Keratinocyte (primary cell): ENCODE measurements at regions not wholly inside any gene's neighbourhood (a gene's known extent, or its start where the extent isn't known, plus 50 kb on each side); places are given as distances from the start of the nearest gene placed in this dataset.

Source experiments
- DNase-seq: peaks from one replicate; pipeline ENCODE4 v3.0.0-alpha.2; 2011; ENCODE audit warnings: low read depth, missing footprints, low spot score
- FAIRE-seq: peaks from 2 replicates; lab custom pipeline; 2011; peaks lifted over from hg19 to GRCh38; lab: Jason Lieb, UNC
- H2AFZ ChIP-seq: 2 replicates; pipeline ENCODE4 v1.6.0; 2012; ENCODE audit warnings: low read length, control low read depth, inconsistent platforms; ENCODE audit not compliant: control insufficient read depth
- H3K27ac ChIP-seq: 2 replicates; pipeline ENCODE4 v1.5.1; 2011; ENCODE audit warnings: low read length; ENCODE audit not compliant: control insufficient read depth, insufficient read depth
- H3K27me3 ChIP-seq: 3 replicates; pipeline ENCODE4 v1.6.0; 2011; ENCODE audit warnings: low read length; ENCODE audit not compliant: control insufficient read depth, insufficient read depth; ENCODE audit errors: extremely low read depth
- H3K36me3 ChIP-seq, 2 experiments: 2 replicates in 1 of 2; 3 replicates in 1 of 2; pipeline ENCODE4 v1.5.1; 2011; ENCODE audit warnings: low read length in 2 of 2, mild to moderate bottlenecking in 1 of 2; ENCODE audit not compliant: control insufficient read depth in 2 of 2, insufficient read depth in 2 of 2; ENCODE audit errors: extremely low read depth in 1 of 2
- H3K4me1 ChIP-seq: 3 replicates; pipeline ENCODE4 v1.5.1; 2011; ENCODE audit warnings: low read length; ENCODE audit not compliant: control insufficient read depth, insufficient read depth; ENCODE audit errors: extremely low read depth
- H3K4me2 ChIP-seq: 3 replicates; pipeline ENCODE4 v1.6.0; 2011; ENCODE audit warnings: low read depth, low read length; ENCODE audit not compliant: control insufficient read depth, insufficient read depth; ENCODE audit errors: extremely low read depth
- H3K4me3 ChIP-seq, 3 experiments: fragments of 200-600 bp in 1 of 3; sonication (generic) in 1 of 3; 2 replicates in 2 of 3; 3 replicates in 1 of 3; pipeline ENCODE4 v1.5.1; 2011 to 2016; ENCODE audit warnings: low read length in 3 of 3, mild to moderate bottlenecking in 3 of 3, control low read depth in 2 of 3, inconsistent platforms in 1 of 3, low read depth in 1 of 3, mixed read lengths in 1 of 3, mixed run types in 1 of 3, moderate library complexity in 1 of 3; ENCODE audit not compliant: control insufficient read depth in 2 of 3, insufficient read depth in 2 of 3; ENCODE audit errors: extremely low read depth in 1 of 3
- H3K79me2 ChIP-seq: 2 replicates; pipeline ENCODE4 v1.6.0; 2012; ENCODE audit warnings: low read length; ENCODE audit not compliant: control insufficient read depth, insufficient read depth
- H3K9ac ChIP-seq: 3 replicates; pipeline ENCODE4 v1.6.0; 2011; ENCODE audit warnings: low read length; ENCODE audit not compliant: control insufficient read depth, insufficient read depth; ENCODE audit errors: extremely low read depth
- H3K9me1 ChIP-seq: 3 replicates; pipeline ENCODE4 v1.6.0; 2011; ENCODE audit warnings: low read length; ENCODE audit not compliant: control insufficient read depth, insufficient read depth; ENCODE audit errors: extremely low read depth
- H3K9me3 ChIP-seq: 2 replicates; pipeline ENCODE4 v1.5.1; 2012; ENCODE audit warnings: low read depth, low read length; ENCODE audit not compliant: control insufficient read depth
- H4K20me1 ChIP-seq: 3 replicates; pipeline ENCODE4 v1.6.0; 2011; ENCODE audit warnings: low read length; ENCODE audit not compliant: control insufficient read depth, insufficient read depth; ENCODE audit errors: extremely low read depth
- CTCF ChIP-seq, 3 experiments: IDR thresholded peaks in 1 of 3; conservative IDR thresholded peaks in 1 of 3; optimal IDR thresholded peaks in 1 of 3; 2 replicates in 2 of 3; 3 replicates in 1 of 3; pipeline versions ENCODE3 to v1.5.1; 2011; ENCODE audit warnings: low read length in 3 of 3, mild to moderate bottlenecking in 3 of 3, moderate library complexity in 2 of 3, control low read depth in 1 of 3, inconsistent platforms in 1 of 3; ENCODE audit not compliant: insufficient read depth in 2 of 3; ENCODE audit errors: extremely low read depth in 1 of 3
- EZH2 ChIP-seq: IDR thresholded peaks from one replicate; pipeline ENCODE4 v1.6.1; 2012; ENCODE audit warnings: inconsistent platforms, mild to moderate bottlenecking, low read length, moderate library complexity
- dilution Hi-C: fragments of 300-500 bp; cut with MboI; formaldehyde crosslinking; loops from one replicate; pipeline ENCODE4 v1.7.0; 2020; ENCODE audit warnings: low sequenced_read_pairs; ENCODE audit not compliant: extremely low pct_ligation_motif_present

- Histone ChIP-seq H3K4me2 (no peak overlapping the region), H3K9me1 (no peaks in the 10 kb centered on the region), H3K36me3 (no peaks in the 10 kb centered on the region), H3K4me1 (no peaks in the 10 kb centered on the region), H3K79me2 (no peaks in the 10 kb centered on the region), H3K4me3 (no peak overlapping the region), H3K27ac (no peak overlapping the region), H4K20me1 (no peaks in the 10 kb centered on the region), H3K9me3 (no peaks in the 10 kb centered on the region), H2AFZ (no peak overlapping the region), H3K27me3 (no peaks in the 10 kb centered on the region), H3K9ac (no peak overlapping the region)
- TF ChIP-seq CTCF (optimal IDR thresholded peaks at IDR 0.05 in 1 of 3, IDR thresholded peaks at IDR 0.05 in 1 of 3, conservative IDR thresholded peaks at IDR 0.05 in 1 of 3; ENCODE audit: extremely low read depth in 1 of 3, insufficient read depth in 2 of 3, low read length in 3 of 3) (no peak), EZH2 (no peak)
- FAIRE-seq (no peak), DNase-seq (no peak)
- dilution Hi-C loops, result no loop called here
Observed at GRCh38 chr21:16606271-16606670, 876.5 kb downstream of the USP25 start.

- no peaks in the 10 kb centered on the region for H3K4me1 ChIP-seq
- H3K9ac ChIP-seq, result no peak overlapping the region
- H3K36me3 ChIP-seq, result no peaks in the 10 kb centered on the region
- H2AFZ ChIP-seq, result no peak overlapping the region
- TF ChIP-seq EZH2 (no peak), CTCF (optimal IDR thresholded peaks at IDR 0.05 in 1 of 3, IDR thresholded peaks at IDR 0.05 in 1 of 3, conservative IDR thresholded peaks at IDR 0.05 in 1 of 3; ENCODE audit: extremely low read depth in 1 of 3, insufficient read depth in 2 of 3, low read length in 3 of 3) (peak; percentile 30 to 47 (median 39))
- no peaks in the 10 kb centered on the region for H3K27me3 ChIP-seq
- H3K79me2 ChIP-seq, result no peaks in the 10 kb centered on the region
- dilution Hi-C loops, result no loop called here
- DNase-seq (no peak), FAIRE-seq (no peak)
- no peak overlapping the region for H3K4me2 ChIP-seq
- H3K27ac ChIP-seq, result no peak overlapping the region
- no peaks in the 10 kb centered on the region for H3K9me3 ChIP-seq
- H3K4me3 ChIP-seq, result no peak overlapping the region
- no peaks in the 10 kb centered on the region for H3K9me1 ChIP-seq
- H4K20me1 ChIP-seq, result no peaks in the 10 kb centered on the region
Observed at GRCh38 chr21:16608209-16608830, 878.5 kb downstream of the USP25 start.
